Activated CD8-positive, alpha-beta T cell treated with anti-CD3 and anti-CD28 coated beads for 36 hours (primary cell): ENCODE measurements at regions not wholly inside any gene's neighbourhood (a gene's known extent, or its start where the extent isn't known, plus 50 kb on each side); places are given as distances from the start of the nearest gene placed in this dataset.

ENCODE experiments used
- ATAC-seq: fragments of 200-7000 bp; cut with Tn5 transposase; one replicate; pipeline ENCODE4 v1.10.0; 2021; ENCODE audit warnings: mild to moderate bottlenecking, moderate library complexity
- CTCF ChIA-PET: fragments of 350-600 bp; sonication (Branson Sonifier 250); formaldehyde crosslinking; loops from one replicate; lab custom pipeline; 2021; ENCODE audit warnings: antibody characterized with exemption; lab: Charles Lee
- POLR2A ChIA-PET: fragments of 350-600 bp; sonication (Branson Sonifier 250); formaldehyde crosslinking; loops from one replicate; lab custom pipeline; 2021; ENCODE audit warnings: antibody characterized with exemption; lab: Charles Lee
- DNase-seq: peaks from one replicate; pipeline ENCODE4 v3.0.0-alpha.2; 2020
- H3K27ac Mint-ChIP-seq: one replicate; pipeline ENCODE4 v1.8.0; 2021; ENCODE audit warnings: mild to moderate bottlenecking, mixed read lengths
- H3K27me3 Mint-ChIP-seq: one replicate; pipeline ENCODE4 v1.8.0; 2021; ENCODE audit warnings: mixed read lengths
- H3K36me3 Mint-ChIP-seq: one replicate; pipeline ENCODE4 v1.8.0; 2021; ENCODE audit warnings: low read depth, mixed read lengths
- H3K4me1 Mint-ChIP-seq: one replicate; pipeline ENCODE4 v1.8.0; 2021; ENCODE audit warnings: low read depth, mixed read lengths
- H3K4me3 Mint-ChIP-seq: one replicate; pipeline ENCODE4 v1.8.0; 2021; ENCODE audit warnings: mild to moderate bottlenecking, moderate library complexity, mixed read lengths
- H3K9me3 Mint-ChIP-seq: one replicate; pipeline ENCODE4 v1.8.0; 2021; ENCODE audit warnings: mixed read lengths
- CTCF ChIP-seq: fragments of 200-600 bp; IDR thresholded peaks from one replicate; pipeline ENCODE4 v1.8.0; 2022; ENCODE audit warnings: antibody characterized with exemption, mild to moderate bottlenecking
- intact Hi-C: fragments of 100-400 bp; cut with micrococcal nuclease; formaldehyde crosslinking; loops from one replicate; pipeline ENCODE4 v1.10.0; 2022

- TF ChIP-seq CTCF = no peak
- ChIA-PET POLR2A (interaction anchor here (0.6 kb wide), 1 partner anchor 202 kb away, joined by 3 read pairs; no protein-coding TSS in a partner anchor), CTCF (no interaction called here)
- H3K27ac Mint-ChIP-seq = no peak overlapping the region
- DNase-seq = no peak
- no peaks in the 10 kb centered on the region for H3K9me3 Mint-ChIP-seq
- H3K27me3 Mint-ChIP-seq = no peaks in the 10 kb centered on the region
- H3K36me3 Mint-ChIP-seq = no peaks in the 10 kb centered on the region
- ATAC-seq = no peak
- intact Hi-C loops = no loop called here
- no peak overlapping the region for H3K4me3 Mint-ChIP-seq
- no peaks in the 10 kb centered on the region for H3K4me1 Mint-ChIP-seq
These were observed 102.5 kb downstream of the ADAMTS15 start for GRCh38 chr11:130550984-130551383.

GRCh38 chr11:130551388-130551787 lies 102.9 kb downstream of the ADAMTS15 start:
- no peak for TF ChIP-seq CTCF
- ChIA-PET POLR2A (interaction anchor here (0.6 kb wide), 1 partner anchor 201 kb away, joined by 3 read pairs; no protein-coding TSS in a partner anchor), CTCF (no interaction called here)
- H3K4me1 Mint-ChIP-seq = no peaks in the 10 kb centered on the region
- no peak overlapping the region for H3K4me3 Mint-ChIP-seq
- H3K36me3 Mint-ChIP-seq = no peaks in the 10 kb centered on the region
- ATAC-seq = no peak
- DNase-seq = no peak
- H3K9me3 Mint-ChIP-seq = no peaks in the 10 kb centered on the region
- H3K27ac Mint-ChIP-seq = no peak overlapping the region
- intact Hi-C loops = no loop called here
- H3K27me3 Mint-ChIP-seq = no peaks in the 10 kb centered on the region

GRCh38 chr11:130553306-130553705 lies 104.9 kb downstream of the ADAMTS15 start:
- CTCF ChIA-PET = no interaction called here

DNA sequence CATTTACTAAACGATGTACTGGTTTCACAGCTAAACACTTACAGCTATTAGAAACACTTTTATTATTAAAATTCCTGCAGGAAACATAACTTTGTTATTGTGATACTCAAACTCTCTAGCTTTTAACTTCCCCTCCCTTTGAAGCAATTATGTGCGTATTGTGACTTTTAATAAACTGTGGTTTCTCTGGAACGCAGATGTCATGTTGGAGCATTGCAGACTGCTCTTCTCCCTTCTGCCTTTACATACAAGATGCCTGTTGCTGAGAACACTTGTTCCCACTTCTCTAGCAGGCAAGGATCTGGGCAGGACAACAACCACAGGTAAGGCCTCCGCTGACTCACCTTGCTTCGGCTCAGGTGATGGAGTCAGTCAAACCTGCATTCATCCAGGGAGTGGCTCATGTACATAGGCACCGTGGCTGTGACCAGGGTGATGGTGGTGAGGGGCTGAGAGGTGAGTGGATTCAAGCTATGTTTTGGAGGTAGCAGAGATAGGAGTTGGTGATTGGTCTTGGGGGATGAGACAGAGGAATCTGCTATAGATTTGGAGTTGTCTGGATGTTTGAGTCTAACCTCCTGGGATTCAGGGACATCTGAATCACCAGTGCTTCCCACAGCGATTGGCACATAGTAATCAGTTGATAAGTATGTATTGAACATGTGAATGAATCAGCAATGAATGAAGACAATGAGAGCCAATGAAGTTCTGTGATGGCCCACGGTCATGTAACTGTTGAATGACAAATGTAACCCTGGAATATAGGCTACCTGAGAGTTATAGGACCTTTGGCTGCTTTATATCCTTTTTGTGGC lies 106.0 kb downstream of the ADAMTS15 start:
- H3K27me3 Mint-ChIP-seq = no peaks in the 10 kb centered on the region
- H3K27ac Mint-ChIP-seq = no peak overlapping the region
- ATAC-seq (no peak), DNase-seq (no peak)
- intact Hi-C loops = no loop called here
- ChIA-PET CTCF (no interaction called here), POLR2A (no interaction called here)
- H3K9me3 Mint-ChIP-seq = no peaks in the 10 kb centered on the region
- no peak for TF ChIP-seq CTCF
- H3K36me3 Mint-ChIP-seq = no peaks in the 10 kb centered on the region
- H3K4me3 Mint-ChIP-seq = no peak overlapping the region
- no peaks in the 10 kb centered on the region for H3K4me1 Mint-ChIP-seq

More at GRCh38 chr11:130553306-130553705, 104.9 kb downstream of the ADAMTS15 start:
- no peak for DNase-seq
- POLR2A ChIA-PET = no interaction called here
- intact Hi-C loops = no loop called here
- TF ChIP-seq CTCF = no peak
- Mint-ChIP-seq H3K4me1 (no peaks in the 10 kb centered on the region), H3K36me3 (no peaks in the 10 kb centered on the region), H3K27me3 (no peaks in the 10 kb centered on the region), H3K27ac (no peak overlapping the region), H3K9me3 (no peaks in the 10 kb centered on the region), H3K4me3 (no peak overlapping the region)
- no peak for ATAC-seq

- ATAC-seq = no peak
- CTCF ChIA-PET = no interaction called here
- intact Hi-C loops = no loop called here
These were observed 106.9 kb downstream of the ADAMTS15 start for GRCh38 chr11:130555251-130555841.

More at GRCh38 chr11:130555251-130555841, 106.9 kb downstream of the ADAMTS15 start:
- Mint-ChIP-seq H3K9me3 (no peaks in the 10 kb centered on the region), H3K4me1 (no peaks in the 10 kb centered on the region), H3K4me3 (no peak overlapping the region), H3K36me3 (no peaks in the 10 kb centered on the region), H3K27ac (no peak overlapping the region), H3K27me3 (no peaks in the 10 kb centered on the region)
- no peak for DNase-seq
- POLR2A ChIA-PET = no interaction called here
- no peak for TF ChIP-seq CTCF
